ENCODE measurements at regions not wholly inside any gene's neighbourhood (a gene's known extent, or its start where the extent isn't known, plus 50 kb on each side); places are given as distances from the start of the nearest gene placed in this dataset. TPM values are rescaled to one million over a fixed set of nuclear protein-coding genes. Genes with fewer than 3 reads are reported as not detected.

Small RNAs in the stretch of these regions (small RNA-seq; reads per million reads assigned to genes)
- gene AL359999.1 (ENCODE audit: insufficient read depth), result not detected
